Smooth muscle cell (in vitro differentiated cells): ENCODE measurements at regions not wholly inside any gene's neighbourhood (a gene's known extent, or its start where the extent isn't known, plus 50 kb on each side); places are given as distances from the start of the nearest gene placed in this dataset.

Experiments used
- DNase-seq: peaks from one replicate; lab custom pipeline; 2025; ENCODE audit not compliant: unreplicated experiment; lab: John Stamatoyannopoulos, UW
- H2AFZ ChIP-seq: fragments of 200-600 bp; sonication (generic); 2 replicates; pipeline ENCODE4 v1.6.0; 2016; ENCODE audit warnings: antibody characterized with exemption, low read depth, mild to moderate bottlenecking
- H3F3A ChIP-seq: fragments of 200-600 bp; sonication (generic); 2 replicates; pipeline ENCODE4 v1.6.0; 2017; ENCODE audit warnings: antibody characterized with exemption, low read depth
- H3K27ac ChIP-seq: fragments of 200-600 bp; sonication (generic); 2 replicates; pipeline ENCODE4 v1.5.1; 2016; ENCODE audit warnings: low read depth, mild to moderate bottlenecking
- H3K27me3 ChIP-seq: fragments of 200-600 bp; sonication (generic); 2 replicates; pipeline ENCODE4 v1.6.1; 2016; ENCODE audit warnings: low read depth, mild to moderate bottlenecking
- H3K36me3 ChIP-seq: fragments of 200-600 bp; sonication (generic); 2 replicates; pipeline ENCODE4 v1.5.1; 2016; ENCODE audit warnings: low read depth
- H3K4me1 ChIP-seq: fragments of 200-600 bp; sonication (generic); 2 replicates; pipeline ENCODE4 v1.5.1; 2016; ENCODE audit warnings: low read depth
- H3K4me2 ChIP-seq: fragments of 200-600 bp; sonication (generic); 2 replicates; pipeline ENCODE4 v1.6.0; 2016; ENCODE audit warnings: mild to moderate bottlenecking
- H3K4me3 ChIP-seq: fragments of 200-600 bp; sonication (generic); 2 replicates; pipeline ENCODE4 v1.5.1; 2016; ENCODE audit warnings: mild to moderate bottlenecking
- H3K79me2 ChIP-seq: fragments of 200-600 bp; sonication (generic); 2 replicates; pipeline ENCODE4 v1.6.0; 2016; ENCODE audit warnings: low read depth, mild to moderate bottlenecking
- H3K9ac ChIP-seq: fragments of 200-600 bp; sonication (generic); 2 replicates; pipeline ENCODE4 v1.6.0; 2016; ENCODE audit warnings: low read depth
- H3K9me3 ChIP-seq: fragments of 200-600 bp; sonication (generic); replicated peaks from 2 replicates; pipeline ENCODE4 v1.5.1; 2016; ENCODE audit warnings: low read depth
- H4K20me1 ChIP-seq: fragments of 200-600 bp; sonication (generic); 2 replicates; pipeline ENCODE4 v1.6.0; 2016; ENCODE audit warnings: low read depth
- WGBS: methylation state at CpG from one replicate; pipeline ENCODE4 v1.1.7; 2016; ENCODE audit warnings: low lambda C conversion rate; 5-methylcytosine and 5-hydroxymethylcytosine counted together
- TF ChIP-seq, protein P1 (sequence below): fragments of 200-600 bp; sonication (generic); IDR thresholded peaks from 2 replicates; pipeline ENCODE4 v1.5.1; 2017; ENCODE audit warnings: borderline replicate concordance, mild to moderate bottlenecking, antibody characterized with exemption; ENCODE audit not compliant: insufficient read depth, poor library complexity, severe bottlenecking

DNA sequence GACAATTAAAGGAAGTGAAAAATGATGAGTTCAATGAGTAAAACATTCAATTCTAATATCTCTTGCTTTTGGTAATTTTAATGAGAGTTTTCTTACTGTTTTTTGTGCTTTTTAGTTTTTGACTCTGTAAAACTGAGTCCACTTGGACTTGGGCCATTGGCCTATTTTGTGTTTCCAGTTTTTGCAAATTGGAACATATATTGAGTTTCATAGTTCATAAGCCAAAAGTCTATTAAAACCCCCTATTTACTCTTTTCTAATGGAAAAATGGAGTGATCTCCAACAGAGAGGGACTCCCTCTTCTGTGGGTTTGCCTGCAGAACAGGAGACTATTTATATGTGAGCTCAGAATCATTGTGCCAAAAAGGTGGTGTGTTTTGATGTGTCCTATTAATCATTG is 219.7 kb upstream of the SPRY2 start:
- Histone ChIP-seq H3K9me3 (no peaks in the 10 kb centered on the region), H3K4me3 (no peak overlapping the region), H3K4me2 (no peak overlapping the region), H3K4me1 (no peaks in the 10 kb centered on the region), H2AFZ (no peak overlapping the region), H3F3A (no peaks in the 10 kb centered on the region), H3K36me3 (no peaks in the 10 kb centered on the region), H3K27ac (no peak overlapping the region), H4K20me1 (no peaks in the 10 kb centered on the region), H3K9ac (no peak overlapping the region), H3K79me2 (no peaks in the 10 kb centered on the region), H3K27me3 (no peaks in the 10 kb centered on the region)
- TF ChIP-seq, protein P1, sequence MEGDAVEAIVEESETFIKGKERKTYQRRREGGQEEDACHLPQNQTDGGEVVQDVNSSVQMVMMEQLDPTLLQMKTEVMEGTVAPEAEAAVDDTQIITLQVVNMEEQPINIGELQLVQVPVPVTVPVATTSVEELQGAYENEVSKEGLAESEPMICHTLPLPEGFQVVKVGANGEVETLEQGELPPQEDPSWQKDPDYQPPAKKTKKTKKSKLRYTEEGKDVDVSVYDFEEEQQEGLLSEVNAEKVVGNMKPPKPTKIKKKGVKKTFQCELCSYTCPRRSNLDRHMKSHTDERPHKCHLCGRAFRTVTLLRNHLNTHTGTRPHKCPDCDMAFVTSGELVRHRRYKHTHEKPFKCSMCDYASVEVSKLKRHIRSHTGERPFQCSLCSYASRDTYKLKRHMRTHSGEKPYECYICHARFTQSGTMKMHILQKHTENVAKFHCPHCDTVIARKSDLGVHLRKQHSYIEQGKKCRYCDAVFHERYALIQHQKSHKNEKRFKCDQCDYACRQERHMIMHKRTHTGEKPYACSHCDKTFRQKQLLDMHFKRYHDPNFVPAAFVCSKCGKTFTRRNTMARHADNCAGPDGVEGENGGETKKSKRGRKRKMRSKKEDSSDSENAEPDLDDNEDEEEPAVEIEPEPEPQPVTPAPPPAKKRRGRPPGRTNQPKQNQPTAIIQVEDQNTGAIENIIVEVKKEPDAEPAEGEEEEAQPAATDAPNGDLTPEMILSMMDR, result no peak
- no peak for DNase-seq

- Histone ChIP-seq H4K20me1 (no peaks in the 10 kb centered on the region), H2AFZ (no peak overlapping the region), H3F3A (no peaks in the 10 kb centered on the region), H3K4me3 (no peak overlapping the region), H3K36me3 (no peaks in the 10 kb centered on the region), H3K4me2 (no peak overlapping the region), H3K27me3 (no peaks in the 10 kb centered on the region), H3K4me1 (no peaks in the 10 kb centered on the region), H3K27ac (no peak overlapping the region), H3K79me2 (no peaks in the 10 kb centered on the region), H3K9ac (no peak overlapping the region), H3K9me3 (no peaks in the 10 kb centered on the region)
- DNase-seq, result no peak
- TF ChIP-seq, protein P1, result no peak
- WGBS, result 83% methylated on average over 5 of the region's 5 CpGs
Measured at GRCh38 chr13:80559944-80560343, 219.0 kb upstream of the SPRY2 start.

DNA sequence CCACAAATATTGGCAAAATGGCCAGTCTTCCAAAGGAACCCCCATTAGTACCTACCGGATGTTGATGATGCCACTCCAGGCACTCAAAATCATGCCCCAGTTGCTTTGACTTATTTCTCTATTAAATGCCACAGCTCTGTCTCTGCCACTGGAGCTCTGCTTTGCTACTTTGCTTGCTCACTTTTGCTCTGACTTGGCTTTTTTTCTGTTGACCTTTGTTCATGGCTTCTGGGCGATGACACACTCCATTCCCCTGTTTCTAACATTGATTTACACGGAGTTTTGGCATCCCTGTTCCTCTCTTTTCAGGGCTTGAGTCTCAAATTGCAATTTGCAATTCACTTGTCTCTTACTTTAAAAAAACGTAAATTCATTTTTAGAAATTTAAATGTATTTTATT is 217.1 kb upstream of the SPRY2 start:
- WGBS, result 78% methylated on average over 4 of the region's 4 CpGs
- Histone ChIP-seq H3K79me2 (no peaks in the 10 kb centered on the region), H3K27me3 (no peaks in the 10 kb centered on the region), H3K9ac (no peak overlapping the region), H3K36me3 (no peaks in the 10 kb centered on the region), H2AFZ (no peak overlapping the region), H3F3A (no peaks in the 10 kb centered on the region), H3K9me3 (no peaks in the 10 kb centered on the region), H3K27ac (no peak overlapping the region), H4K20me1 (no peaks in the 10 kb centered on the region), H3K4me2 (no peak overlapping the region), H3K4me3 (no peak overlapping the region), H3K4me1 (peaks cover 7% of the 10 kb centered on the region)
- TF ChIP-seq, protein P1, result no peak
- no peak for DNase-seq

DNA sequence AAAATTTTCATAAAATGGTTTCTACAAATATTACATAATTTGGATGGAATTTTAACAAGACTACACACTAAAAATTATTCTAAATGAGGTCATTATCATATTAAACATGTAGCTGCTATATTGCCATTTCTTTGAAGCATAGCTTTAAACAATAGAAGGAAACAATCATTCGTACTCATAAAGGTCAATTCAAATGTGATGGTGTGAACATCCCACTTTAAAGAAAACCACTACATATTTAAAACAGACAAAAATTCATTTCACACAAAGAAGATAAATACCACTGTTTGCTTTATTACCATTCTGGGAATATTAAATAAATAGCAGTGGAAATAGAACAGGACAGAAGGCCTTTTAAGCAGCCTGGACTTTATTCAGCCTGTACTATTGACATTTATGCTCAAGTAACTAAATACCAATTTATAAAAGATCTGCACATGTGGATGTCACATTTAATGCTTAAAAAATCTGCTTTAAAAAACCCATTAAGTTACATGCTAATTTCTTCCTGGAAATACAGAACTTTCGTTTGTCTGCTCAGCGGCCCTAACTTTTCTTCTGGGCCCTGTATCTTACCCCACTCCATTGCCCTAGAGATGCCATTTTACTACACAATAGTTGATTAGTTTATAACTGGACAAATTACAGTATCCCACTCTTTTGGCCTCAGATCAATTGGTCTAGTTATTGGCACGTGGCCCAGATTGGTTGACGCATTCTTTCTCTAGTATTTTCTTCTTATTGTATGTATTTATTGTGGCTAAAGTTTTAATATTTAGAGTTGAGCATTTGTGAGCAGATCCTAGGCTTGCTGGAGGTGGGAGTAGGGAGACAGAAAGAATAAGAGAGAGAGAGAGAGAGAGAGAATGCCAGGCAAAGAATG is 215.1 kb upstream of the SPRY2 start:
- 77% methylated on average over 5 of the region's 5 CpGs for WGBS
- Histone ChIP-seq H3K9me3 (no peaks in the 10 kb centered on the region), H2AFZ (no peak overlapping the region), H3K9ac (no peak overlapping the region), H3K36me3 (no peaks in the 10 kb centered on the region), H3K27me3 (no peaks in the 10 kb centered on the region), H3K4me3 (no peak overlapping the region), H3K4me1 (peaks cover 8% of the 10 kb centered on the region), H4K20me1 (no peaks in the 10 kb centered on the region), H3K27ac (no peak overlapping the region), H3K4me2 (no peak overlapping the region), H3F3A (no peaks in the 10 kb centered on the region), H3K79me2 (no peaks in the 10 kb centered on the region)
- no peak for DNase-seq
- TF ChIP-seq, protein P1, result no peak
